Activated CD8-positive, alpha-beta memory T cell treated with anti-CD3 and anti-CD28 coated beads, Interleukin-2, amount 50 U/mL, for 4 hours (primary cell): ENCODE measurements at regions not wholly inside any gene's neighbourhood (a gene's known extent, or its start where the extent isn't known, plus 50 kb on each side); places are given as distances from the start of the nearest gene placed in this dataset.
"Not testable (repeated sequence)": the region's sequence is repeated elsewhere in the genome, so short reads cannot be mapped to it uniquely, and the experiment has no call there.

ENCODE experiments used
- DNase-seq: peaks from one replicate; pipeline ENCODE4 v3.0.0-alpha.2; 2020

GRCh38 chr14:25699981-25700380 is 650.0 kb upstream of the STXBP6 start:
- DNase-seq = no peak

GRCh38 chr14:25698111-25698510 is 648.2 kb upstream of the STXBP6 start:
- no peak for DNase-seq

- no peak for DNase-seq
Measured at GRCh38 chr14:25696176-25696575, 646.2 kb upstream of the STXBP6 start.

- no peak for DNase-seq
Measured at GRCh38 chr14:25685004-25685403, 635.1 kb upstream of the STXBP6 start.

- no peak for DNase-seq
Measured at GRCh38 chr14:25680934-25681333, 631.0 kb upstream of the STXBP6 start.

- DNase-seq = not testable (repeated sequence)
Measured at GRCh38 chr14:25680511-25680910, 630.6 kb upstream of the STXBP6 start.

- DNase-seq = no peak
Measured at GRCh38 chr14:25677111-25677510, 627.2 kb upstream of the STXBP6 start.

- no peak for DNase-seq
Measured at GRCh38 chr14:25667387-25667786, 617.4 kb upstream of the STXBP6 start.

- no peak for DNase-seq
Measured at GRCh38 chr14:25666877-25667276, 616.9 kb upstream of the STXBP6 start.

- DNase-seq = no peak
Measured at GRCh38 chr14:25658988-25659387, 609.0 kb upstream of the STXBP6 start.

- DNase-seq = no peak
Measured at GRCh38 chr14:25630447-25630846, 580.5 kb upstream of the STXBP6 start.

- no peak for DNase-seq
Measured at GRCh38 chr14:25628978-25629377, 579.0 kb upstream of the STXBP6 start.

- DNase-seq = no peak
Measured at GRCh38 chr14:25628390-25628789, 578.4 kb upstream of the STXBP6 start.

GRCh38 chr14:25626986-25627385 is 577.0 kb upstream of the STXBP6 start:
- DNase-seq = no peak

- DNase-seq = no peak
Measured at GRCh38 chr14:25622763-25623162, 572.8 kb upstream of the STXBP6 start.

GRCh38 chr14:25620515-25620914 is 570.6 kb upstream of the STXBP6 start:
- DNase-seq = no peak

GRCh38 chr14:25615174-25615573 is 565.2 kb upstream of the STXBP6 start:
- no peak for DNase-seq

GRCh38 chr14:25607192-25607591 is 557.2 kb upstream of the STXBP6 start:
- no peak for DNase-seq

GRCh38 chr14:25602106-25602505 is 552.2 kb upstream of the STXBP6 start:
- DNase-seq = no peak

- DNase-seq = no peak
Measured at GRCh38 chr14:25588751-25589150, 538.8 kb upstream of the STXBP6 start.

GRCh38 chr14:25574628-25575325 is 524.8 kb upstream of the STXBP6 start:
- DNase-seq = no peak

GRCh38 chr14:25570483-25570882 is 520.5 kb upstream of the STXBP6 start:
- no peak for DNase-seq

- DNase-seq = no peak
Measured at GRCh38 chr14:25557466-25557865, 507.5 kb upstream of the STXBP6 start.

GRCh38 chr14:25552826-25553225 is 502.9 kb upstream of the STXBP6 start:
- DNase-seq = no peak

GRCh38 chr14:25551674-25552073 is 501.7 kb upstream of the STXBP6 start:
- DNase-seq = no peak
